DND-41 (cell line): ENCODE measurements at regions not wholly inside any gene's neighbourhood (a gene's known extent, or its start where the extent isn't known, plus 50 kb on each side); places are given as distances from the start of the nearest gene placed in this dataset.

Source experiments
- CTCF ChIP-seq: IDR thresholded peaks from 2 replicates; pipeline ENCODE4 v1.5.1; 2012; ENCODE audit warnings: borderline replicate concordance, low read length, moderate library complexity, mild to moderate bottlenecking; ENCODE audit not compliant: poor library complexity, severe bottlenecking; ENCODE audit errors: extremely low read depth
- EZH2 ChIP-seq: IDR thresholded peaks from 3 replicates; pipeline ENCODE4 v1.6.1; 2012; ENCODE audit warnings: borderline replicate concordance, low read depth, mild to moderate bottlenecking, moderate library complexity, low read length, inconsistent platforms; ENCODE audit not compliant: severe bottlenecking

DNA sequence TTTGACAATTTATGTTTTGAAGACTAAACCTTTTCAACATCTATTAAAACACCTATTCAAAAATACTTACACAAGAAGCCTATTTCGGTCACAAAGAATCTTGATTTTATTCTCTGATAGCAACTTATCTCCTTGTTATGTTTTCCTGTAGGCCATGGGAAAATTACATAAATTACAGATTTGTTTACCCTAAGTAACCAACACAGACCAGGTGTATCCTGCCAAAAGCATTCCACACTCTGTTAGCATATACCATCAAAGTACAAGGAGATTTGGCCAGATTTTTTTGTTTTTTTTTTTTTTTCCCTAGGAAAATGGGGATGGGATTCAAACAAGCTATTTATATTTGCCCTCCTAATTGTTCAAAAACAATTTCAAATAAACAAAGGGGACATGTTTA is 497.9 kb upstream of the MAGEB18 start:
- TF ChIP-seq CTCF (no peak), EZH2 (no peak)
